ENCODE measurements at regions not wholly inside any gene's neighbourhood (a gene's known extent, or its start where the extent isn't known, plus 50 kb on each side); places are given as distances from the start of the nearest gene placed in this dataset.

GRCh38 chr5:4050203-4050602, 454.6 kb downstream of the IRX1 start:
- Histone ChIP-seq H3K4me3 (no peak overlapping the region), H3K9me3 (no peaks in the 10 kb centered on the region), H3K27me3 (no peaks in the 10 kb centered on the region), H3K36me3 (no peaks in the 10 kb centered on the region), H3K27ac (no peak overlapping the region), H3K4me1 (no peaks in the 10 kb centered on the region)
- TF ChIP-seq, protein P1, sequence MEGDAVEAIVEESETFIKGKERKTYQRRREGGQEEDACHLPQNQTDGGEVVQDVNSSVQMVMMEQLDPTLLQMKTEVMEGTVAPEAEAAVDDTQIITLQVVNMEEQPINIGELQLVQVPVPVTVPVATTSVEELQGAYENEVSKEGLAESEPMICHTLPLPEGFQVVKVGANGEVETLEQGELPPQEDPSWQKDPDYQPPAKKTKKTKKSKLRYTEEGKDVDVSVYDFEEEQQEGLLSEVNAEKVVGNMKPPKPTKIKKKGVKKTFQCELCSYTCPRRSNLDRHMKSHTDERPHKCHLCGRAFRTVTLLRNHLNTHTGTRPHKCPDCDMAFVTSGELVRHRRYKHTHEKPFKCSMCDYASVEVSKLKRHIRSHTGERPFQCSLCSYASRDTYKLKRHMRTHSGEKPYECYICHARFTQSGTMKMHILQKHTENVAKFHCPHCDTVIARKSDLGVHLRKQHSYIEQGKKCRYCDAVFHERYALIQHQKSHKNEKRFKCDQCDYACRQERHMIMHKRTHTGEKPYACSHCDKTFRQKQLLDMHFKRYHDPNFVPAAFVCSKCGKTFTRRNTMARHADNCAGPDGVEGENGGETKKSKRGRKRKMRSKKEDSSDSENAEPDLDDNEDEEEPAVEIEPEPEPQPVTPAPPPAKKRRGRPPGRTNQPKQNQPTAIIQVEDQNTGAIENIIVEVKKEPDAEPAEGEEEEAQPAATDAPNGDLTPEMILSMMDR (IDR thresholded peaks at IDR 0.05) = no peak
- no peak for TF ChIP-seq POLR2A (IDR thresholded peaks at IDR 0.05)
- DNase-seq = no peak

GRCh38 chr5:4053136-4053535, 457.5 kb downstream of the IRX1 start:
- H3K27ac ChIP-seq = no peak overlapping the region
- TF ChIP-seq, protein P1 (IDR thresholded peaks at IDR 0.05) = no peak
- no peak for TF ChIP-seq POLR2A (IDR thresholded peaks at IDR 0.05)
- no peak for DNase-seq
- no peaks in the 10 kb centered on the region for H3K4me1 ChIP-seq
- H3K36me3 ChIP-seq = no peaks in the 10 kb centered on the region
- no peaks in the 10 kb centered on the region for H3K27me3 ChIP-seq
- no peak overlapping the region for H3K4me3 ChIP-seq
- no peaks in the 10 kb centered on the region for H3K9me3 ChIP-seq

DNA sequence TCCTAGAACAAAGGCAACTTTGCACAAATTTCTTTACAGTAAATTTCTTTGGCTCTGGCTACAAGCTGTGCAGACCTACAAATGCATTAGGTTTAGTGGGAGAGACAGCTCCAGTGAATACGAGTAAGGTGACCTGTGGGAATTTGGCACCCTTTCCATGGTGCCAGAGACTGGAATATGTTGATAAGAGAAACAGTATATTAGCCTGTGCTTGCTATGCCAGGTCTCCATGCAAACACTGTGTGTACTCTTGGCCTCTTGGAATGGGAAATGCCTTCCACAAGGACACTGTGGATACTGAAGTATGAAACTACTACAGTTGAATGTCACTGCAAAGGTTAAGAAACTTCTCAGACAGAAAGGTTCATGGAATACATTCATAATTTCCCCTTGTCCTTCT, 458.5 kb downstream of the IRX1 start:
- Histone ChIP-seq H3K36me3 (no peaks in the 10 kb centered on the region), H3K9me3 (no peaks in the 10 kb centered on the region), H3K4me3 (no peak overlapping the region), H3K27me3 (no peaks in the 10 kb centered on the region), H3K27ac (no peak overlapping the region), H3K4me1 (no peaks in the 10 kb centered on the region)
- no peak for TF ChIP-seq POLR2A (IDR thresholded peaks at IDR 0.05)
- TF ChIP-seq, protein P1 (IDR thresholded peaks at IDR 0.05) = no peak
- DNase-seq = no peak

GRCh38 chr5:4058899-4059298, 463.3 kb downstream of the IRX1 start:
- Histone ChIP-seq H3K27me3 (no peaks in the 10 kb centered on the region), H3K36me3 (no peaks in the 10 kb centered on the region), H3K4me1 (no peaks in the 10 kb centered on the region), H3K4me3 (no peak overlapping the region), H3K27ac (no peak overlapping the region), H3K9me3 (no peaks in the 10 kb centered on the region)
- DNase-seq = peak in 2 of 3 donors; percentile 56 to 73
- TF ChIP-seq, protein P1 (IDR thresholded peaks at IDR 0.05) = peak in 3 of 6 experiments; percentile 48 to 64 (median 53)
- TF ChIP-seq POLR2A (IDR thresholded peaks at IDR 0.05) = no peak

DNA sequence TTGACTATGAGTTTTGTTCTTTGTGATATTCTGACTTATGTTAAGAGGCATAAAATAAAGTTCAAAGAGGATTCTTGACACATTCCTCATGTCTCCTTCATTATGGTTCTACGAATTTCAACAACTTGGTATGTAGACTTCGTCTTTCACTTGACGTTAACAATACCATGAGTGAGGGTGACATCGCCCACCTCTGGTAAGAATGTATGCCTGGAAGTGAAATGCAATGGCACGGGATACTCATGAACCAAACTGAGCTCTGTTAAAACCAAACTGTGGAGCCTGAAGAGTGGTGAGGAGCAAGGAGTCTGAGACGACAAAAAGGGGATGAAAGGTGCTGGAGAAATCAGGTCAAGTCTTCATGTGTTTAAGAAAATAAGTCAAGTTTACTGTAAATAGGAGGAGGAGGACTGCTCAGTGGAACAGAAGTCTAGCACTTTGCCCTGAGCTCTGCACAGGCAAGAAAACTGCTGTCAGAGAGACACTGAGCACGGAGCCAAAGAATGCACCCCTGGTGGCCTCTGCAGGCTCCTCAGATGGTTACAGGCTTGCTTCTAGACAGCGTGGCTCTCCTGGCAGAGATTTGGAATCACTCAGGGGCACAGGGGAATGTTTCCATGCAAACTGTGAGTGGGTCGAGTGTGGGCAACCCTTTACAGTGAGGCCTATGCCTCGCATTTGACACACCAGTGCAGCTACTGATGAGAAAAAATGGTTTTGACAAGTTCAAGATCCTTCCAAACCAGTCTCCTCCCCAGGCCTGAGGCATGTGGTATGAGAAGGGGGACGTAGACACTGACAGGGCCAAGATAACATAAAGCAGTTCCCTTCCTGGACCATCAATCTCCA, 470.1 kb downstream of the IRX1 start:
- DNase-seq = no peak
- no peak overlapping the region for H3K4me3 ChIP-seq
- H3K4me1 ChIP-seq = no peaks in the 10 kb centered on the region
- TF ChIP-seq, protein P1 (IDR thresholded peaks at IDR 0.05) = no peak
- TF ChIP-seq POLR2A (IDR thresholded peaks at IDR 0.05) = no peak
- H3K9me3 ChIP-seq = no peaks in the 10 kb centered on the region
- H3K27me3 ChIP-seq = no peaks in the 10 kb centered on the region
- no peak overlapping the region for H3K27ac ChIP-seq
- H3K36me3 ChIP-seq = no peaks in the 10 kb centered on the region

Measured in Peyer's patch (tissue), 4 donors.